NCI-H1105 (cell line): ENCODE measurements at regions not wholly inside any gene's neighbourhood (a gene's known extent, or its start where the extent isn't known, plus 50 kb on each side); places are given as distances from the start of the nearest gene placed in this dataset.

Experiments used
- DNase-seq: peaks from one replicate; lab custom pipeline; 2025; lab: John Stamatoyannopoulos, UW

DNA sequence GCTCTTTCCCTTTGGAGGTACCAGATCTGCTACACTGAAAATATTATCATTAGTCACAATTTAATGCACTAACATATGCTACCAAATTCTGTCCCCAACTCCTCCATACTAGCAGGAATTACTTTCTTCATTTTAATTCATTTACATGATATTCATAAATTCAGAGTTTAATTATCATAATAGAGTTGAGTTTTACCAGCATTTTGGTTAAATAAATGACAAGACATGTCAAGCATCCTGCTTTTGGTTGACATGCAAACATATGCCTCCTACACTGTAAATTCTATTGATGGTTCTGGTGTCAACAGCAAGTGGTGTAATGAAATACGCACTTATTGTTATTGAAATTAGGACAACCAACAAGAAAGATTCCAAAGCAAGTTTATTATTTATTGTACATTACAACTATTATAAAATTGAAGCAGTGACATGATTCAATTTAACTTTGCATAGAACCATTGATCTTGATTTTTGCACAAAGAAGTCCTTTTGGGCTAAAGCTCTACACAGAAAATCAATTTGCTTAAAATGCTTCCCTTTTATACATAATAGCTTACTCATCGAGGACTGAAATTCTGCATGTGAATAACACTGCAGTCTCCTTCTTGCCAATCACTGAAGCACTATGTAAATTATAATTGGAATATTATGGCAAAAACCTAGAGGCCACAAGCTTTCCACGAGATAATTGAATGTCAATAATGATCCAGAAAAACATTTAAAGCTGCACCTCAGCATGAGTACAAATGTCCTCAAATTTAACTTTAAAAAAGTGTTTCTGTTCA lies 728.6 kb upstream of the ADGRL2 start:
- DNase-seq: no peak

DNA sequence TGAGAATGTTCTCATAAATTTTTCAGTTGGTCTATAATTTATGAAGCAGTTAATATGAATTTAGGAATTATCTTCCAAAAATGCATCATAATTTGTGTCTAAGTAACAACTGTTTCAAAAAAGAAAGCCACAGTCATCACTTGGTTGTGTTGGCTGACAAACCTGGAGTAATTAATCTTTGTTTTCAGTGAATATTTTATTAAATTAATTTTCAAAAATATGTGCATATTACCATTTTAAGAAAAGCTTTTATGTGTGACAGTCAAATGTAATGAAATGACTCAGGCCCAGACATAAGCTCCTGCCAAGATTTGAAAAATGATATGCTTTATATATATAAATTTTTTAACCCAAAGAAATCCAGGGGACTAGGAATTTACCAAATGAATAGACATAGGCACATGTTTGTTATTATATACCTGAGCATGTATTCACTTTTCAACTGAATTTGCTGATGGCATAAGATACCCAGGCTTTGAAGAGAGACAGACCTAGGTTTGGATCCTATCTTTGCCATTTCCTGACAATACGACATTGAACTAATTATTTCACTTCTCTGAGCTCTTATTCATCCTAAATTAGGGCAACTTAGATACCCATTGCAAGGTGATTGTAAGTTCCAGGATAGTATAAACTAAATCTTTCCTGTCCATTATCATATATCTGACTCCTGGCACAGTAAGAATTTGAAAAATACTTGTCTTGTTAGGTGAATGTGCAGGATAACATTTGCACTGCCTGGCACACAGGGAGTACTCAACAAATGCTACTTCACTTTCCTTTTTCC lies 729.5 kb upstream of the ADGRL2 start:
- DNase-seq: no peak

DNA sequence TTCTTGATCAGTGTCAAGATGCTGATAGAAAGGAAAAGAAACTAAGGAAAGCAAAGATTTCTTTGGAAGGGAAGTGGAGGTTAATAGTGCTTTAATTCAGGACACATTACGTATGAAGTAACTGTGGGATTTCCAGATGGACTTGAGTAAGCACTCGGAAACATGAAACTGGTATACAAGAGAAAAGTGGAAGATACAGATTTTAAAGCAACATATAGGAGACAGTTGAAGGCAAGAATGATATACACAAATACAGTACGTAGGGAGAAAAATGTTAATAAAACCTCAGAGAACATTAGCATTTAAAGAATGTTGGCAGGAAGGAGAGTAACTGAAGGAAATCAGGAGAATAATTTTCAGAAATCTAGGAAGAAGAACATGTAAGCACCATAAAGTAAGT lies 730.9 kb upstream of the ADGRL2 start:
- no peak for DNase-seq

DNA sequence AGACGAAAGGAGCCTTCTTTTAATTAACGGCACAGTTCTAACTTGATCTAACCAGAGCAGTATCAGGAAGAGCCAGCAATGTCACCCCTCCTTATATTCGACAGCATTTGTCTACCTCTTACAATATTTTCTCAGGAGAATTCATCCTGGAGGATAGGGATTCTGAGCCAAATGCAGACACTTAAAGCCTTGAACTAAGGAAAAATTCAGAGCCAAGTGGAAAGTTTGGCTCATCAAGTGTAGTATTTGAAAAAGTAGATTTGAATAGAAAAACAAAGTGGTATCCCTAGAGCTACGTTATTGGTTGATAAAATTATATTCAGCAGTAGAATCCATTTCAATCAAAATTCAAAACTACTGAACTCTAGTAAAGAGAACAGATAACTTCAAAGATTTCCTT lies 732.0 kb upstream of the ADGRL2 start:
- DNase-seq: no peak

DNA sequence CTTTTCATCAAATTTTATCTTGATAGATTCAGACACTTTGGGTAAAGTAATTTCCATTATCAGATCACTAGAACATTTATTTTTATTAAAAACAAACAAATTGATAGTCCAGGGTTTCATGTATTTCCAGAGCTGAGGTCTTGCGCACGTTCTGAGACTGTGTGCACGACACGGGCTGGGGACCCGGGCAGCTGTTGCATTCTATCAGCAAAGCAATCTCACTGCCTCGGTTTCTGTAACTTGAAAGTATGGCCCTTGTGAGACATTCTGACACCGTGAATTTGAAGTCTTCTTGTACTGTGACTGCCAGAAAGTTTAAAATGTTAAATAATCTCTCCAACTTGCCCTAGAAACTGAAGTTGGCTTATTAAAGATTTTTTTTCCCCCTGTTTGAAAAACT lies 746.9 kb upstream of the ADGRL2 start:
- no peak for DNase-seq

DNA sequence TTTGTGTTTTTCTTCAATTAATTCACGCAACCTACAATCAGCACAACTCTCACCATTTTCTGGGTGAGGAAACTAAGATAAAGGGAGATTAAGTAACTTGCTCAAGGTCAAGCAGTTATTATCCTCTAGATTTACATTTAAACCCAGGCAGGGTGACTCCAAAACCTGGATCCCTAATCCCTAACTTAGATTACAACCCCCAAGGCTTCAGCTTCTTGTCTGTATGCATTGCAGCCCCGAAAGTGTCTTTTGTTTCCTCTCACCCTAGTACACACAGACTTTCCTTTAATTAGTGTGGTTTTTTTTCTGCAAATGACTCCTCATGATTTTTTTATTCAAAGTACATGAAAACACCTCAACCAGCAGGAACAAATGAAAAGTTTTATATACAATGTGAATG lies 748.6 kb upstream of the ADGRL2 start:
- DNase-seq: no peak

DNA sequence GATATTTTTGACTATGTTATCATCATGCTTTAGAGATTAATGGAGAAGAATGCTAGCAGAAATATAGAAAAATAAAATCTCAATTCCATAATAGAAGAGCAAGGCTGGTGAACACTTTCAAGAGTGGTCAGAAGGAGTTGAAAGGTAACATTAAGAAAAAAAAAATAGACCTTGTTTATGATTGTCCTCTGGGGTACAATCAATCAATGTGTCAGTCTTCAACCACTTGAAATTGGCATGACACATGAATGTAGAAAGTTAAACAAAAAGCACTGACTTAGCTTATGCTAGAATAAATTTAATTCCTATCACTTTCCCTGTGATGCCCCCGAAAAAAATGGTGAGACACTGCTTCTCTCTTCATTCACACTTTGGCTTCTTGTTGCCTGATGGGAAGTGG lies 750.3 kb upstream of the ADGRL2 start:
- no peak for DNase-seq

DNA sequence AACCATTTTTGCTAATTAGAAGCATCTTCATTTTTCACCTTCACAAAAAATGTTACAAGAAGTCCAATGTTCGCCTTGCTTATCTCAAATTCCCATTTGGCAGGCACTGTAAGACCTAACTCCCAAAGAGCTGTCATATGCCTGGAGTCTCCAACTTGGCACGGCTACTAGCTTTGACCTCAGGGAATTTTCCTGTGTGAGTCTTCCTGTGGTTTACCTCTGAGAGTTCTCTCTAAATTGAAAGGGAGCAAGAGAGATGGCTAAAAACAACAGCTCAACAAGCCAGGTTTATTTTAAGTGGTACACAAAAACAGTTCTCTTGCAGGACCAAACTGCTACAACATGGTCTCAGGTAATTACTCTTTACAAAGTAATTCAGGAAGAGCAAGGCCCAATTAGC lies 756.0 kb upstream of the ADGRL2 start:
- peak; percentile 22 for DNase-seq

DNA sequence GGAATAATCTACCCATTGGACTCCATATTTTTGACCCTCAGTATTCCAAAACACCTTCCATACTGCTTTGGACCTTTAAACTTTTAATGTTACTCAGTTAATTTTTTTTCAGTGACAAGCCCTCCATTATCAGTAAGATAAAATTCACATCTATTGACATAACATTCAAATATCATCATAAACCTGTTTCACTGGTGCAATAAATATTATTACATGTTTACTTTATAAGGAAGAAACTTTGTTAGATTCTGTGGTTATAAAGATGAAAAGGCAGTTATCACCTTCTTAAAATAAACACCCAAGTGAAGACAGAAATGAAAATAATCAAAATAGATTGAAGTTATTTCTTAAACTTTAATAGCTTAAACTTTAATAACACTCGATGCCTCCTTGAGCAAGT lies 758.5 kb upstream of the ADGRL2 start:
- DNase-seq: no peak

DNA sequence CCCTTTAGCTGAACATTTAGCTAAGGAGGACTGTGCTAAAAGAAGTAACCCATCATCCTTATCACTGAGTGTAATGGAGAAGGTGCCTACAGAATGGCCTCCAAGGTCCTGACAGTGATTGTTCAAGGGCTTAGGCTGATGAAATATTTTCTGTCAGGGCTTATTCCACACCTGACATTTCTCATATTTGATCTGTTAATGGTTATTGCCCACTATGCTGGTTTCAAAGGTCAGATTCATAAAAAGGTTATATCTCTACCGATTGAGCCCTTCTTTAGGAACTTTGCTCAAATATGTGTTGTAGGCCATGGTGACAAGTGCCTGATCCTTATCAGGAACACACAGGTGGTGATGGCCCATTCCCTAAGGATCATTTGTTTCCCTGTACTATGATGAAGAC lies 766.4 kb upstream of the ADGRL2 start:
- DNase-seq: no peak

DNA sequence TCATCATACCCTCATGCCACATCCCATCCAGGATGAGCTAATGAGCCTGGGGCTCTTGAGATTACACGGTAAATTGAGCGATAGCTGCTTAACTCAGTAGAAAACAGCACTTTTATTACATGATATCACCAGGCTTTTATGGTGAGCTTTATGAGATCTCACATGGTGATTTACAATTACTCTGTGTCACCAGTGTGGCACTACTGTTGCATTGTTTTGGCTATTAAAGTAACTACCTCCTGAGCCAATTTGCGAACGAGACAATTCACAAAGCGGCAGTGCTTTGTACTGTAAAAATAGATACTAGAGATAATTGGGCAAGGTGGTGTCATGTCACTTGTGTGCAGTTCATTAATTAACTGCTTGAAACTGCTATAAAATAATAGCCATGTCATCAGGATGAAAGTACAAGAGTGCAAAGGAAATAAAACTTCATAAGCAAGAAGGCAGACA lies 767.7 kb upstream of the ADGRL2 start:
- peak; percentile 87 for DNase-seq

DNA sequence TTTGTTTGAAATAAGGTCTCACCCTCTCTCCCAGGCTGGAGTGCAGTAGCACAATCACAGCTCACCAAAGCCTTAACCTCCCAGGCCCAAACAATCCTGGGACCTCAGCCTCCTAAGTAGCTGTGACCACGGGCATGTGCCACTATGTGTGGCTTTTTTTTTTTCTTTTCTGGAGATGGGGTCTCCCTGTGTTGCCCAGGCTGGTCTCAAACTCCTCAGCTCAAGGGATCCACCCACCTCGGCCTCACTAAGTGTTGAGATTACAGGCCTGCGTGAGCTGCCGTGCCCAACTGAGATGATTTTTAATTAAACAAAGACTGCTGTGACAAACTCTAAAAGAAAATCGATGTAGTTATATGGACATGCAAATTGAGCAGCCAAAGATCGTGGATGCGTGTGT lies 768.4 kb upstream of the ADGRL2 start:
- no peak for DNase-seq

DNA sequence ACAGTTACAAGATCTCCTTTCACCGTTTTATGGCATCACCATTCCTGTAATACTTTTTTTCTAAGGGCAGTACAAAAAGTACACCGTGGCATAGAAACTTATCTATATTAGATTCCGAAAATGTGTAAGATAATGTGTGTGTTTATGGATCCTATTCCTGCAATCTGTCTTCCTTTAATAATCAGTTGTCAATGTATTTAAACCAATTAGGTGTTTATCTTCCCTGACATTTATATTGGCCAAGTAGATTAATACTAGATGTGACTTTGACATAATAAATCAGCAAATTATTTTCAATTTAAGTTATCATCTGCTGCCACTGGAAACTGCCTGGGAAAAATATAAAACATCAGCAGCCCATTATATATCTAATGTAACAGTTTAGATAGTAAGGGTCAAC lies 770.3 kb upstream of the ADGRL2 start:
- DNase-seq: no peak

DNA sequence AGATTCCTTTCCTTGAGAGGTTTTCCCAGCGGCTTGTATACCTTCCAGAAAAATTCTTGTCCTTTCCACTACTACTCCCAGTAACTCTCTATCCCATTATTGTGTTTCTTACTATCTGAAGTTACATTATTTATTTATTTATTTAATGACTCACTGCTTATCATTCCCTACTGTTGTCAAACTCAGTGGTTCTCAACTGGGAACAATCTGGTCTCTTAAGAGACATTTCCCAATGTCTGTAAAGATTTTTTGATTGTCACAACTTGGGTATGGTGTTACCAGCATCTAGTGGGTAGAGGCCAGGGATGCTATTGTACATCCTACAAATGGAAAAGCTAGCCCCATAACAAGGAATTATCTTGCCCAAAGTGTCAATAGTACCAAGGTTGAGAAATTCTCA lies 771.5 kb upstream of the ADGRL2 start:
- DNase-seq: no peak

DNA sequence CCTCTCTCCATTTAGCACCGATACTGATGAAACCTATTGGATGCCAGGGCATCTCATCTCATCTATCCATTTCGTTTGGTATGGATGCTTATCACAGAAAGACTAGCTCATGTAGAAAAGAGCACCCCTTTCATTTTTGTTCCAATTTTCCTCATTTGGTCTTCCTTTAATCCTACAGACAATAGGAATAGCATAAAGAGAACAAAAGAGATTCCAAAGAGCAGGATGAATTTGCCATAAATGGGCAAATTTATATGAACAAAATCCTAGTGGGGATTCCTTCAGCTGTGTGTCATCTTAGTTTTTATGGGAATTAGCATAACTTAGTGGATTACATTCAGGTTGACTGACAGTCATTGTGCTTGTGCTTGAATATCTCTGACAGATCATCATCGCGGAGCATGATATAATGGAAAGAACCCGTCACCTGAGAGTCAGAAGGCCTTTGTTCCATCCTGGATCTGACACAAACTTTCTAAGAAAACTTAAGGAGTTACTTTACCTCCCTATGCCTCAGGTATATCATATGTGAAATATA lies 777.5 kb upstream of the ADGRL2 start:
- DNase-seq: no peak

DNA sequence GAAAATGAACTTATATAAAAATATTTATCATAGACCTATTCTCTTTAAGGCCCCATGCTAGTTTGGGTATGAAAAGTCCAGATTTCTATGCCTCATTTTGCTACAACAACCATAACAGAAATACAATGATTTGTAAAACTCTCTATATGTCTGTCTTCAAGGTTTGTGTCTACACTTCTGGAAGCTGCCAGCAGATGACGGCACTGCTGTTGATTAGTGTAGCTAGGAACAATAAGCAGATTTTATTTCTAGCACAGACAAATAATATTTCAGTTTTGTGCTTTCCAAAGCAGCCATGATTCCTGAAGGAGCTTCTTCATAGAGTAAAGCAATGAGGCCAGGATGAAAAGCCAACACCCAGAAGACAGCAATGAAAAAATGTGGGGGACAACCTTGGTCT lies 779.6 kb upstream of the ADGRL2 start:
- DNase-seq: no peak

DNA sequence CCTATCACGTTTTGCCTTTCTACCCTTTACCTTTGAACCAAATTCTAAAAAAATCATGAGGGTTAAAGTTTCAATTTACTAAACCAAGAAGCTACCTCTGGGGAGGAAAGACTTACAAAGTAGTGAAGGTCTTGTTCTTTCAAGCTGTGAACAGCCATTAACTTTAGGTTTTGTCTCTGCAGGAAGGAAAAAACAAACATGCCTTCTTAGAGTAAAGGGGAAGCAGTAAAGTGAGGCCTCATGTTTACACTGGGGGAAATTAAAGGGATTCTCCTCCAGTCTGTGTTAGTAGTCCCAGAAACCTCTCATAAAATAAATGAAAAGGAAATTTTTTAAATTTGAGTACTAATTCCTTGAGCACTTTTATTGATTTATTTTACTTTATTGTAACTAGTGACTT lies 780.2 kb upstream of the ADGRL2 start:
- DNase-seq: no peak

DNA sequence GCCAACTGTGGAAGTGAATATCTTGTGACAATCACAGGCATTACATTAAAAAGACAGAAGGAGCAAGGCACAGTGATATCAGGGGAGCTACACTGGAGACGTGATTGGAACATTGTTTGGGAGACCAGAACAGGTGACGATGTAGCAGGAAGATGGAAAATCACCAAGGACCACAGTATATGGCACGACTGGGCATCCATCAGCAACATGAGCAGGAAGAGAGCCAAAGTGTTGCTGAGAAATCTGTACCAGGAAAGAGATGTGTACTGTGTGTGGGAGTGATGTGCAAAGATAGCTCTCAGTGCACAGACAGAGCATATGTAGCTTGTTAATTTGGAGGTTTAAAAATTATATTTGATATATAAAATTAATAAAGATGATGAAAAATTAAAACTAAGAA lies 790.6 kb upstream of the ADGRL2 start:
- DNase-seq: no peak

DNA sequence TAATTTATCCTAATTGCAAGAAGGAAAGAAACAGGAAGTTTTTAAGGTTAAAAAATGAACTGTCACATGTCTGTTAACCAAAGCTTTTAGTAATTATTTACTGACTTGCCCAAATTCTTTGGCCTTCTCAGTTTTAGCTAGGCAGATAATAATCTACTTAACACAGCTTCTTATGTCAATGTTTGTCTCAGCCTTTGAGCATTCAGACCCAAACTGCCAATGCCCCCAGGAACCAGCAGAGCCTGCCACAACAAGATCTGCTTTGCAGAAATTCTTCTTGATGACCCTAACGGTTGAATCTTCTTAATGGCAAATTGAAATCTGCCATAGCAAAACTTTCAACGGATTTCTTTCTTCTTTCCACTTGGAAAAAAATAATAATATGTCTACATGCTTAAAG lies 792.4 kb upstream of the ADGRL2 start:
- no peak for DNase-seq

DNA sequence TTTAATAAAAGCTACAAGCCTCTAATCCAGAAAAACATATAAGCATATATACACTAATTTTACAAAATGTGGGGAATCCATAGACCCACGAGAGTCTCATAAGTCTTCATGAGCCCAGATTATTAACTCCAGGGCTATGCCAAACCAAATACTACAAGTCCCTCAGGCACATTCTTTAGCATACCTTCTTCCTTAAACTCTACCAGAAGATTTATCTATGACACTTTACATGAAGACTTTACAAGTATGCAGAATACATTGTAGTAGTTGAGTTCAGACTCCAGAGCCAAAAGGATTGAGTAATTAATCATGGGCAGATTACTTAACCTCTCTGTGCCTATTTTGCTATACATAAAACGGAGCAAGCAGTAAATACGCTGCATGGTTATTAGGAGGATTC lies 793.7 kb upstream of the ADGRL2 start:
- no peak for DNase-seq

DNA sequence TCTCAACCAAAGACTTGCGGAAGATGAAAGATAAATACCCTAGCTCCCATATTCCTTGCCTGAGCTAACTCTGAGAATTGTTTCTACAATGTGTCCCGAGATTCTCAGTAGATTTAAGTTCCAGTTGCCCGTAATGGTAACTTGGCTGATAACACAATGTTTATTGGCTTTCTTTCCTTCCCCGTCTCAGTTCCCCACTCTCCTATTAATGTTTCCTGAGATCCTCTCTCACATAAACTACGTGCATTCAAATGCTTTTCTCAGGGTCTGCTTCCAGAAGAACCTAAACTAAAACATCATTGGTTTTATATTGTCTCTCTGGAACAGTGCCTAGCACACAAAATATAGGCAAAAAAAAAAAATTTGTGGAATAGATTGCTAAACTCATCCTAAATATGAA lies 794.2 kb upstream of the ADGRL2 start:
- DNase-seq: no peak

DNA sequence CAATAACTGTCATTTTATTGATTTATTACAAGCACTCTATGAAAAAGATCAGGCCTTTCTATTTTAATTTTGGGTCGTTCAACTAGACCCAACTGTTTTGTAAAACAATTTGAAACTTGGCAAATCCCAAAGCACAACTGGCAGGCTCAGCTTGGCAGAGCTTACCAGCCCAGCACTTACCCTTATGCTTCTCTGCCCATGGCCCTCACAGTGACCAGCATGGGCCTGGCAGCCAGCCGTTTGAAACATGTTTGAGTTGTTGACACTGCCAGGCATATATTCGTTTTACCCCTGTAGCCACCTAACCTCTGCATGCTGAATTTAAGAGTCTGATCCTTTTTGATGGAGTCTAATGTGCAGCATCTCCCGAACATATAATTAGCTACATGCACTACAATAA lies 796.7 kb upstream of the ADGRL2 start:
- DNase-seq: no peak

DNA sequence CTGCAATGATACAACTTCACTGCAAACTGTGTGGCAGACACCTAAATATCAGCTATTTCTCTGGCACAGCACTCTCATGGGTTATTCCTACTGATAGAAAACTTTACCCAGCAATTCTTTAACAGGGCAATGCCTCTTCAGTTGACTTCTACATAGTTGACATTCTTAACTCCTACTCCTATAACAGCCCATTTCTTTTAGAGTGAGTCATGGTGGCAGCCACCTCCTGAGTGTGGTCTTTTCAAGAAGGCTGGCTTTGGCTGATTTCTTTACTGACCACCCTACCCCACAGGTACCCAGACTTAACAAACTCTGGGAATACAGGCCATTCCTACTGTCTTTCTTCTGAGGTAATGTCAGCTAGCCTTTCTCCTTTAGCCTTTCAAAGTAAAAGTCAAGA lies 805.8 kb upstream of the ADGRL2 start:
- DNase-seq: no peak
